Non-pigmented ciliary epithelial cell (primary cell): ENCODE measurements at regions not wholly inside any gene's neighbourhood (a gene's known extent, or its start where the extent isn't known, plus 50 kb on each side); places are given as distances from the start of the nearest gene placed in this dataset.
A peak's percentile ranks its signal among the peaks of the same experiment; 100 is the strongest.
"Not testable (repeated sequence)": the region's sequence is repeated elsewhere in the genome, so short reads cannot be mapped to it uniquely, and the experiment has no call there.

ENCODE experiments used
- DNase-seq: peaks from one replicate; pipeline ENCODE4 v3.0.0-alpha.2; 2010; ENCODE audit warnings: low read depth

DNA sequence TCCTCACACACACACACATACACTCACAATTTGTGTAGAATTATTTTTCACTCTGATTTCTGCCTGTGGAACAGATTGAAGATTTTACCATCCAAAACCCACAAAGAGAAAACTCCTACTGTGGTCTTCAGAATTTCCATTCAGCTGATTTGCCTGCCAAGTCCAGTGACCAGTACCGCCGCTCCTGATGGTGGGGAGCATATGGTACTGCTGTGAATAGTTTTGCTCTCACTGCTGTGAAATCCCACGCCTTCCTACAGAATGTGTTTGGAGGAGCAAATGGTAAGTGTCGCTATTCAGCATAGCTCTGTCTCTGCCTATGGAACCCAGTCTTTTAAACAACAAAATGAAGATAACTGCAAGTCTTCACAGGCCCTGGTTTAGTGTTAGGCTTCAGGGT is 629.5 kb downstream of the LMO4 start:
- DNase-seq: no peak

DNA sequence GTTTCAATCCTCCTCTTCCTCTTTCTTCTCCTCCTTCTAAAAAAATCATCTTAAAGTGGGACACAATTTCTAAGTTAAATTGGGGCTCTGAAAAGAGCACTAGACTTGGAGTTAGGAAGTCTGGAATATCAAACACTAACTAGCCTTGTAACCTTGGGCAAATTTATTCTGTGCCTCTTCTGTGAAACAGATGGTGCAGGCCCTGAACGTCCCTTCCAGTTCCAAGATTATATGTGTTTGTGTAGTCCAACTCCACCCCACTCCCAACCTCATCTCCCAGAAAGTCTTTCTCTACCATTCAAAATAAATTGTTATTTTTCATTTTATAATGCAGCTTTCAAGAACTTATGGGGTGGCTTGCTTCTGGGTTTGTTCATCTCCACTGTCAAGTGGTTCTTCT is 630.0 kb downstream of the LMO4 start:
- no peak for DNase-seq

DNA sequence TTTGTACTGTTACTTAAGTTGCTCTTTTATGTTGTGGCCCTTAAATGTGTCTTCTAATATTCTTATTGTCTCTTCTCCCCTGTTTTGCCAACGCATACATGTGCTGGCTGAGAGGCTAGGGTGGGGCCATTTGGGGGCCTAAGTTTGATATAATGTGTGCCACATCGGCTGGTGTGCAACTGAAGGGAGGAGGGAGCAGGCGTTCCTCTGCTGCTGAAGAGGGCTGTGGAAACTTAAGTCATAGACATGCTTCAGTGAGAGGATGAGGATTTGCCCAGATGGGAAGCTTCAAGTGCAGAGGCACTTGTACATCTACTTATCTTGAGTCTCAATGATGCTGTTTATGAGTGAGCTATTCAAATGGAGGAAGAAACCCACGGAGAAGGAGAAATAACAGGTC is 630.6 kb downstream of the LMO4 start:
- no peak for DNase-seq

DNA sequence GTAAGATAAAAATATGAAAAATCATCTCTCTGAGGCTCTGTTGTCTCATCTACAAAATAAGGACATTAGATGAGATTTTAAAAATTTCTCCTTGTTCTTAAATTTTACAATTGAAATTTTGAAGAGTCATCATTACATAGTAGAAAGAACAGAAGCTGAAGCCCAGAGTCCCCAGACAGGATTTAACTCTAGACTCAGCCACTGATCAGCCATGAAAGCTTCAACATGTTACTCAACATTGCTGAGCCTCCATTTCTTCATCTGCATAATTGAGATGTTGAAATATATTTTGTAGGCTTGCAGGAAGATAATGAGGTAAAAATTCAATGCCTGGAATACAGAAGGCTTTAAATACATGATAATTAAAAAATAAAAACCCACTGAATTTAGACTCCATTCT is 633.3 kb downstream of the LMO4 start:
- no peak for DNase-seq

DNA sequence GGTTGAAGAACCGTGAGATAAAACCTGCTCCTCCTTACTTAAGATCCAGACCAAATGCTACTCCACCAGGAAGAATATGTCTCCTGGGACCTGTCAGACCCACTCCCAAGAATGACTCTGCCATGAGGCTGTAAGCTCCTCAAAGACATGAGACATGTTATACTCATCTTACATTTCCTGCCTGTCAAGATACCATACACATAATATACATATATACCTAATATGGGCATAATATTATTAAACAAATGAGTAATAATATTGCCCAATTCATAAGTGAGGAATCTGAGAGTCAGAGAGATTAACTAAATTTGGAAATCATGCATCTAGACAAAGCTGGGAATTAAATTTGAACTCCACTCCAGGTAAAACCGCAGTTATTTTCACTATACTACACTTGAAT is 634.9 kb downstream of the LMO4 start:
- no peak for DNase-seq

DNA sequence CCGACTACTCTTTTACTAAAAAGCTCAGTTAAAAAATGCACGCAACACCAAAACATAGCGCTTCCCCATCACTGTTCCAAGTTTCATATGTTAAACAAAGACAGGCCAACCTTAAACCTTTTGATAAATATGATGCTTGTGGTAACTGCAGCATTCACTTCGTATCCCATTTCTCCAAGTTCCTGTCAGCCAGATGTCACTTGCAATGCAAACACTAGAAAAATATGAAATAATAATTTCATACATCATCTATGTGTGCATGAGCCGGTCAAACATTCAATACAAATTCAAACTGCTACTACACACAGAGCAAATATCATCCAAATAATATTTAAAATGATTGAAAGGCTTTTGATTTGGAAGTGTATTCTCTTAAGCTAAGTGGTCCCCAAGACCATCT is 636.5 kb downstream of the LMO4 start:
- no peak for DNase-seq

DNA sequence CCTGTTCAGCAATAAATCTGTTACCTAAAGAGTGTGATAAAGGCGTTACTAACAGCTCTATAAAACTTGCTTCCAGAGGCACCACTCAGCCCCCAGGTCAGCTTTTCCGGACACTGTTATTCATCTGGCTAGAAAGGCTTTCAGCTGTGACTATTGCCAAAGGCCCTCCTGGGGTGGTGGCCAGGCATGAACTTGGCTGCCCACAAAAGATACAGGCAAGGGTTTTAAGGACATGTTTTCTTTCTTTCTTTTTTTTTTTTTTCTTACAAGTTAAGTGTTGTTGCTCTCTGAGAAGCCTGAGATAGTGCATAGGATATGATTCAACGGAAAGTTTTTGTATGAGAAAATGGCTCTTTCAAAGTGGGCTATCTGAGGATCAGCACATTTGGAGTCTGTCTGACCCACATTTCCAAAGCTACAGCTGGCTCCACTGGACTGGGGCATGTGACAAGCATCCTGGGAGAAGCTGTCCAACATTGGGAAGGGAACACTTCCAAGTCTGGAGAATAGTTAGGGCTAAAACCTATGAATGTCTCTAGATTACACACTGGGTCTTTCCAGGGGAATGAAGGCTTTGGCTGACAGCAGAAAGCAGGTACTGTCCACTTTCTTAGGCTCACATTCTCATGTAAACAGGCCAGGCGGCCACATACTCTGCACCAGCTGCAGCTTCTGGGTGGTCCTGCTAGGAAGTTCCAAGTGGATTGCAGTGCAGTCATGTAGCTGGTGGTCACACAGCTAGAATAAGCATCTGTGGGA is 639.7 kb downstream of the LMO4 start:
- DNase-seq: peak; percentile 55

DNA sequence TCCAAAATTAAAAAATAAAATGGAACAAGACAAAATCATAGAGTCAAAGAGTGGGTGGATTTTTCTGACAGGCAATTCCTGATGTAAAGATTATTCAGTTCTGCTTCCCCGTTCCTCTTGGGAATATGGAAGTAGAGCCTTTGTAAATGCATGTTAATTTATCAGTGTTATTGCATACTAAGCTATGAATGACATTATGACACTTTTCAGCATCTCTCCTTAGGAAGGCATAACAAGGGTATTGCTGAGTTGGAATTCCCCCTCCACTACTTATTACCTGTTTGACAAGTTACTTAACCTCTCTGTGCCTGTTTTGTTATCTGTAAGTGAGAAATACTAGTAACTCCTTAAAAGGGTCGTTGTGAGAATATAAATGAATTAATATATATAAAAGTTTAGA is 640.4 kb downstream of the LMO4 start:
- no peak for DNase-seq

DNA sequence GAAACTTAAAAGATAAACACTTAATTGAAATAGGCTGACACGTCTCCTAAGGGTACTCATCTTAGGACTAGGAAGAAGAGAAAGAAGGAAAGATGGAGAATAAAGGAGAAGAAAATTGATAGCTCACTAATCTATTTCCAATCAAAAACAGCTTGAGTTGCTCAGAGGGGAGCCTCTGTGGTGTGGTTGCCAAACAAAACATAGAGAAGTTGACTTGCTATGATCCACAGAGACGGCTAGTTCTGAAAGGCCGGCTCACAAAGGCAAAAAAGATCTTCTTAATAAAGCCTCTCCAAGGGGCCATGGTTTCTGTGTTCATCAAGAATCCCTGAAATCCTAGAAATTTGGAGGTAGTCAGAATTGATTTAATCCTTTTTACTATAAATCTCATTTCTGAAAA is 644.1 kb downstream of the LMO4 start:
- no peak for DNase-seq

DNA sequence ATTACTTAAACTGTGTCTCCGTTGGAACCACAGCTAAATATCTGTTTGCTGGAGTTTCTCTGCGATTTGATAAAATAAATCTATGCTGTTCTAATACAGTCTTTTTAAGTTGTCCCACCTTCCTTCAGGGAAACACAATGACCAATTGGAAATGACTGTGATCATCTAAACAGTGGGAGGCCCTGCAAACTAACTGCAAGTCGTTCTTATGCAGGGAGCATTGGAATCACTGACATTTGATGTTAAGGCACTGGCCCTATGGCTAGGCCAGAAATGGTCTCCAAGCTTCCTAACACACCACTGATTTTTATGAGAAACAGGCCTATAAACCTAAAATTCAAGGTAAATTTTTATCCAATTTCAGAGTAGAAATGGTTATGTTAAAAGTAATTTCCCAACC is 645.2 kb downstream of the LMO4 start:
- no peak for DNase-seq

DNA sequence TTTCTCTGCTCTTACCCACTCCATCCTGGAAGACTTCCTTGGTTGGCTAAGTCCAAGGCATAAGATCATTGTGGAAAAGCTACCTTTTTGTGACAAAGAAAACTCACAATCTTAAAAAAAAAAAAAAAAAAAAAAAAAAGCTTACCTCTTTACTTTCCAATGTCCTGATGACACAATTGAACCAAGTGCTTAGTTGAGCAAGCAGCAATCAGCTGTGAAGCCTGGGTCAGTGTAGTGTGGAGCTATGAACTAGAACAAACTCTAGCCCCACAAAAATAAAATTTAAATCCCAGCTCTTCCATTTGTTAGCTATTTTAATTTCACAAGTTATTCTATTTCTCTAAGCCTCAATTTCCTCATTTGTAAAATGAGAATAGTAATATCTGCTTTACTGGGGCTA is 647.6 kb downstream of the LMO4 start:
- DNase-seq: no peak

DNA sequence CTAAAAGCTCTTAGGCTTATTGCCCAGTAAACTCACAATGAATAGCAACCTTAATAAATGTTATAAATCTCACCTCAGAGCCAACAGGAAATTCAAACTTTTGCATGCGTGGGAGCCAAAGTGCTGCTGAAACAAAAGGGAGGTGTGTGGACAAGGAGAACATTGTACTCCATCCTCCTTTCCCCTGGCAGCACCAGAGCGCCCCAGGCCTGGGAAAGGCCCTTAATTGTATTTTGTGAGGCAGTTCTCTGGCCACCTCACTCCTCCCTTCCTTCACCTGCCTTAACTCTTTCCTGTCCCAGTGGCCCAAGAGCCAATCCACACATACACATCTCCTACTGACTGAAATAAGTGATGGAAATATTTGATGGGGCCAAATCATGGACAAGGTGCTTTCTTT is 648.5 kb downstream of the LMO4 start:
- no peak for DNase-seq

DNA sequence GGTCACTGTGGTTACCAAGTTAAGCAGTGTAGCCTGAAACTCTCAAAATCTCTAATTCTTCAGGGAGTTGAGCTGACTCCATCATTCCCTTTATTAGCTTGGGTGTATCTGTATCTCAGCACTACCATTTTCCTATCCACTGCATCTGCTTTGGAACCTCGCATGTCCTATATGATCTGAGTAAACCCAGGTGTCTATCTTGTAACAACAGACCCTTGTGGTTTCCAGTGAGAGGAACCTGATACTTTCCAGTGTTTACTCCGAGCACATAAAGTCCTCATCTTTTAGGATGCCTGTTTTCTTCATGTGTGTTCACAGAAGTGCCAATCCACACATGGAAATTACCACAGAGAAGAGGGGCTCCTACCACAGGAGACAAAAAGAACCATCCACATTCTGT is 650.4 kb downstream of the LMO4 start:
- no peak for DNase-seq

DNA sequence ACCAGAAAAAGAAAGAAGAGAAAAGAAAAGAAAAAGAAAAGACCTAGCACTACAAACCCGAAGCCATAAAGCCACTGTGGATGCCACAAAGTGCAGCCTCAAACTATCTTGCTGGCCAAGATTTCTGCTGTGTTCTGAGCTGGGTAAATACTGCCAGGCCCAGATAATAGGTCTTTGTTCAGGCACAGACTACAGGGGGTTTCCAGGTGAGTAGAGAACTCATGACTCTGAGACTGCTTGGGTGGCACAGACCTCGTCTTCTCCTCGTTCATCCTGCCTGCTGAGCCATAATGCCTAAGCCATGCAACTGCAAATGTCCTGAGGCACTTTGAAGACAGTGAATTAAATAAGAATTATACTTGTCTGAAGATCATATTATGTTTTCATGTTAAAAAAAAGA is 651.8 kb downstream of the LMO4 start:
- no peak for DNase-seq

DNA sequence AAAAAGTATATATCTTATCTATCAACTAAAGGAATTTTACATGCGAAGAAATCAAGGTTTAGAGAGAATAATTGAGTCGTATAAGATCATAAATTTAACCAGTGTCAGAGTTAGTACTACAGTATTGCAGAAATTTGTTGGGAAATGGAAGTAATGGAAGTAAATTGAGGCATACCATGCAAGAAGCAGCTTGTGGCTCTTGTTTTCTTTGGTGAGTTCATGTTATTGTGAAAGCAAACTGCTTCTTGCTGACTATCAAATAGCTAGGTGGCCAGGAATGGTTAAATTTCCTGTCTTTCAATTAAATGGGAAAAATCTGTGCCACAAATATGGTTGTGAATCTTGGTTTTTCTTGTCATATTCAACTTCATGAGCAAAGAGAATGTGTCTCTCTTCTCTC is 652.7 kb downstream of the LMO4 start:
- no peak for DNase-seq

DNA sequence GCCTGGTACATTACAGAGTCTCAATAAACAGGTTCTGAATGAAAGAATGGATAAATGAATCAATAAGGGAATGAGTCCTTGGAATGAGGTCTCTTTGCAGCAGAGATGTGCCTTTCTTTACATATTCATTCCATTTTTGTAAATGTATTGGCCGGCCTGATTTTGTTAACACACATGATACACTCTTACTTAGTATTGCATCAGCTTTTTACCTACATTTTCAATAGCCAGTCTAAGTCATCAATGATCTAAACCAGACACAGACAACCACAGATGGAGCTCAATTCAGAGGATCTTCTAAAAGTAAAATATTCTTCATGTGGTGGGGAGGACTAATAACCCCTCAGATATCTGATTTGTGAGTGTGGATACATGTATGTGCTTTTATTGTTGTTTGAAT is 653.1 kb downstream of the LMO4 start:
- no peak for DNase-seq

DNA sequence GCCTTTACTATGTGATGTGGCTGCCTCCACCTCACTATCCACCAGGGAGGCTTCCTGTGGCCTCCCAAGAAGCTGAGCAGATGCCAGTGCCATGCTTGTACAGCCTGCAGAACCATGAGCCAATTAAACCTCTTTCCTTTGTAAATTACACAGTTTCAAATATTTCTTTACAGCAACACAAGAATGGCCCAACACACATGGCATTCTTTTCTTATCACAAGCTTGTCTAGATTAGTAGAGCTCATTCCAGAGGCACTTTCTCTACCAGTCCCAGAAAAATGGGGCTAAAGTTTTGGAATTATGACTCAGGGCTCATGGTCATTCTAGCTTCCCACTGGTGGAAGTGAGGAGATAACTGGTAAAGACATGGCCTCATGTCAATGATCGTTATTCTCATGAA is 655.2 kb downstream of the LMO4 start:
- DNase-seq: no peak

DNA sequence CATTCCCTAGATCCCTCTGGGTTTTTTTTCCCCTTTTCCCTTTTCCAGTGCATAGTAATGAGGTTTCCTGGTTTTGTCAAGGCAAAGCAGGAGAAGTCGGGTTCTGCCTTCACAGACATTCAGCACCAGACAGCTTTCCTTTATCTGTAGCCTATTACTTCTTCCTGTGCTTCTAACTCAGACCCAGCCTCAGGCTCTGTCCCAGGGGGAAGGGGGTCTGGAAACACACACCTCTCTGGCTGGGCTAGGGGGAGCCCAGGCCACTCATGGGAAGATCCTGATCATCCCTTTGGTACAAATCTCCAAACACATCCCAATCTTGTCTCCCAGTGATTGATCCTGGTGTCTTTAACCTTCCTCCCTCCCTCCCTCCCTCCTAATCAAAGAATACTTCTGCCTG is 656.4 kb downstream of the LMO4 start:
- no peak for DNase-seq

DNA sequence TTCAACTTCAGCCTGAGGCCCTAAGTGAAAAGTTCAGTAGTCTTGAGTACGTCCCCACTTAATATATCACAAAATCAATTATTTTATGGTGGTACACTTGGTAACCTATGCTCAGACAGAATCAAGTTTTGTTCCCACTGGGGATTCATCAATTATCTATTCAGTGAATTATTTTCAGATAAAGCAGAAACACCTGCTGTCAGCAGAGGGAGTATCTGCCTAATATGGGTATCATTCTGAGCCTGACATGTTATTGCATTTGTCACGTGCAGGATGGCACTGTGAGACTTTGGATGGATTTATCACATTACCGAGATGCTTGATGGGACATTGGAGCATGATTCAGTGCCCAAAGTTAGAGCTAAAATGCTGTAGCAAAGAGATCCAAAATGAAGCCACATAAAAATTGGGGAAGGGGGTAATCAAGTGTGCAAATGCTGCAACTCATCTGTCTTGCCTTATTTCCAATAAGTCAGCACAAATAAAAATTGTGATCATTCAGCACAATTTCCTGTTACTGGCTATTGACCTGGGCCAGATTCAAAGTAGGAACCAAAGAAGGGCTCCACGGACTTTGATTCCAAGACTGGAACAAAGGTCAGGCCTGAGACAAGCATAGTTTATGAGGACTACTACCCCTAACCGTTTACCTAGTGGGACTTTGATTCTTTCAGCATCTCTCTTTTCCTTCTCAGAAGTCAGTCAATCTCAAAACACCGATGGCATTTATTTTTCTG is 657.6 kb downstream of the LMO4 start:
- DNase-seq: no peak

DNA sequence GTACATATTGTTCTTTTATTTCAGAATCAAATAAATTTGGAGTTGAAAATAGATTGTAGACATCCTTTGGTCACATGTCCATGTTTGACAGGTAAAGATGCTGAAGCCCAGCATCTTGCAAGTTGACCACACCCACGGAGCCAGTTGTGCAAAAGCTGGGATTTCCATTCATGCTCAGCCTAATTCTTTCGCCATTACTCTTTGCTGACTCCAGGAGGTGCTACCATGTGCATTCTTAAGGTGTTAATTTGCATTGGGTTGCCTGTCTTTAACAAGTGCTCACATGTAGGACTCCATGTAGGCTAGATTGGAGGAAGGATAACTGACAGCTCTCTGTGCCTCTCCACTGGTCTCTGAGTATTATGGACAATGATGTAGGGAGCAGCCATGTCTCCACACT is 660.7 kb downstream of the LMO4 start:
- no peak for DNase-seq

DNA sequence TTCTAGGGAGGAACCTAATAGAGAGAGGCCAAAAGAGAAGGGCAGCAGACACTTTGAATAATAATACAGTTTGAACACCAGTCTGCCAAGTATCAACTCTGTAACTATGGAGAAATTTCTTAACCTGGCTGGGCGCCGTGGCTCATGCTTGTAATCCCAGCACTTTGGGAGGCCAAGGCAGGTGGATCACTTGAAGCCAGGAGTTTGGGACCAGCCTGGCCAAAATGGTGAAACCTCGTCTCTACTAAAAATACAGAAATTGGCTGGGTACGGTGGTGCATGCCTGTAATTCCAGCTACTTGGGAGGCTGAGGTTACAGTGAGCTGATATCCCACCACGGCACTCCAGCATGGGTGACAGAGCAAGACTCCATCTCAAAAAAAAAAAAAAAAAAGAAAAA is 663.9 kb downstream of the LMO4 start:
- DNase-seq: not testable (repeated sequence)

DNA sequence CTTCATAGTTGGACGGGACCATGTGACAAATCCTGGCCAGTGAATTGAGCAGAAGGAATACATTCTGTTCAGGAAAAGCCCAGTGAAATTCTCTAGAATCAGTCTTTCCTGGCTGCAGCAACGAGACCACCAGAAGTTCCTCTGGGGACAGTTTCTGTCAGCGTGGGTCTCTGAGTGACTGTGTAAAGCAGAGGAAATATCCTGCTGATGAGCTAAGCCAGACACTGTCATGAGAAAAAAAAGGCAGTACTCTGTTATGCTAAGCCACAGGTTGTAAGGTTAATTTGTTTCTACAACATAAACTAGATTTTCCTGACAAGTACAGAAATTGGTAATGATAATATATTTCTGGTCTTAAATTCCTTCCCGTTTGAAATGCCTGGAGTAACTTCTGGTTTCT is 664.4 kb downstream of the LMO4 start:
- no peak for DNase-seq

DNA sequence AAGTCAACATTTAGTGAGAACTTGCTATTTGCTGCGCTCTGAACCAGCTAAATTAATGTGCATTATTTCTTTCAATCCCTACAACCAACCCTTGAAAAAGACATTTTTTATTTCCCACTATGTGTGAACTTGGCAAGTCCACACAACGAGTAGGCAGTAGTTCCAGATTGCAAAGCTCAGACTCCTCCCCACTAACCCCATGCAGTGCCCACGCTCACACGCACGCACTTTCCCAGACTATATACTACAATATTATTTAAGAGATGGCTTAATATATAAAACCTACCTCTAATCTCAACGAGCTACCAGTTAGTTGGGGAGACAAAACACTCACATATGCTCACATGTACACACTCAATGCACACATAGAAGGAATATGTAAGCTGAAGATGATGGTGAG is 671.2 kb downstream of the LMO4 start:
- no peak for DNase-seq

DNA sequence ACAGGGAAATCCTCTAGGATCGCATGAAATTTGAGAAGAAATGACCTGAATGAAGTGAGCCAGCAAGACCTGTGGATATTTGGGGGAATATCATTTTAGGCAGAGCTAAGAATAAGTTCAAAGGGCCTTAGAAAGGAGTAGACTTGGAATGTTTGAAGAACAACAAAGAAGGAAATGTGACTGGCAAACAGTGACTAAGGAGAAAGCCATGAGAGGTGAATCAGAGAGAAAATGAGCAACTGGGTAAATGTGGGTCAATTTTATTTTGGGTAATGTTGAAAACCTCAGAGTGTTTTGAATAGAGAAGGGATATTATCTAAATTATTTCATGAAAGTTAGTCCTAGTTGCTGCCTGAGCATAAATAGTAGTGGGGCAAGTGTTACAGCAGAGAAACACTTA is 672.8 kb downstream of the LMO4 start:
- peak; percentile 9 for DNase-seq
